IMR-90 (cell line): ENCODE measurements at regions not wholly inside any gene's neighbourhood (a gene's known extent, or its start where the extent isn't known, plus 50 kb on each side); places are given as distances from the start of the nearest gene placed in this dataset.

Source experiments
- ATAC-seq: fragments of 200-7000 bp; cut with Tn5 transposase; 2 replicates; pipeline ENCODE4 v1.9.1; 2020; ENCODE audit warnings: low read depth, mild to moderate bottlenecking, moderate library complexity
- BruUV-seq: library from RNA; stranded (reverse); fragments of 400-500 nt; replicated peaks from 2 replicates; lab custom pipeline; 2021; lab: Mats Ljungman, UMichigan
- CTCF ChIA-PET: fragments of 300-600 bp; formaldehyde crosslinking; extraction: SDS; loops from one replicate; lab custom pipeline; 2021; ENCODE audit warnings: antibody characterized with exemption; lab: Yijun Ruan, JAX
- POLR2A ChIA-PET: fragments of 300-600 bp; sonication (Branson Sonifier 250); formaldehyde crosslinking; loops from one replicate; lab custom pipeline; 2022; ENCODE audit warnings: antibody characterized with exemption; ENCODE audit not compliant: unreplicated experiment; lab: Charles Lee
- DNase-seq: peaks from one replicate; pipeline ENCODE4 v3.0.0; 2013
- H2AFZ ChIP-seq: replicated peaks from 2 replicates; pipeline ENCODE3; 2013; ENCODE audit warnings: low read length, mild to moderate bottlenecking; ENCODE audit not compliant: poor library complexity
- H2AK5ac ChIP-seq: 2 replicates; pipeline ENCODE4 v1.6.1; 2013; ENCODE audit warnings: low read depth, low read length, inconsistent platforms
- H2AK9ac ChIP-seq: replicated peaks from 2 replicates; pipeline ENCODE3; 2013; ENCODE audit warnings: mild to moderate bottlenecking, low read depth, low read length, moderate library complexity; ENCODE audit not compliant: poor library complexity
- H2BK120ac ChIP-seq: 2 replicates; pipeline ENCODE4 v1.6.1; 2013; ENCODE audit warnings: low read depth, low read length, inconsistent platforms
- H2BK15ac ChIP-seq: 3 replicates; pipeline ENCODE4 v1.6.1; 2013; ENCODE audit warnings: low read depth, low read length, inconsistent platforms
- H2BK20ac ChIP-seq: 2 replicates; pipeline ENCODE4 v1.6.1; 2013; ENCODE audit warnings: low read depth, mild to moderate bottlenecking, inconsistent platforms, low read length, moderate library complexity
- H2BK5ac ChIP-seq: 2 replicates; pipeline ENCODE4 v1.6.1; 2013; ENCODE audit warnings: mild to moderate bottlenecking, low read depth, low read length, inconsistent platforms; ENCODE audit not compliant: poor library complexity, severe bottlenecking
- H3K14ac ChIP-seq: replicated peaks from 2 replicates; pipeline ENCODE4 v1.6.1; 2013; ENCODE audit warnings: low read depth, low read length, inconsistent platforms
- H3K18ac ChIP-seq: 2 replicates; pipeline ENCODE4 v1.6.1; 2013; ENCODE audit warnings: low read depth, low read length, control low read depth
- H3K23ac ChIP-seq: 2 replicates; pipeline ENCODE4 v1.6.1; 2013; ENCODE audit warnings: low read depth, low read length, inconsistent platforms
- H3K27ac ChIP-seq: 2 replicates; pipeline ENCODE4 v1.5.1; 2013; ENCODE audit warnings: mild to moderate bottlenecking, control low read depth, low read length; ENCODE audit not compliant: insufficient read depth
- H3K27me3 ChIP-seq: 2 replicates; pipeline ENCODE4 v1.6.1; 2013; ENCODE audit warnings: low read length; ENCODE audit not compliant: control insufficient read depth, insufficient read depth
- H3K36me3 ChIP-seq: 2 replicates; pipeline ENCODE4 v1.6.1; 2013; ENCODE audit warnings: low read length, mixed read lengths; ENCODE audit not compliant: control insufficient read depth, insufficient read depth
- H3K4ac ChIP-seq: 2 replicates; pipeline ENCODE4 v1.6.1; 2013; ENCODE audit warnings: low read depth, low read length, inconsistent platforms
- H3K4me1 ChIP-seq: 2 replicates; pipeline ENCODE4 v1.6.1; 2013; ENCODE audit warnings: low read length, mixed read lengths; ENCODE audit not compliant: control insufficient read depth, insufficient read depth
- H3K4me2 ChIP-seq: 2 replicates; pipeline ENCODE4 v1.6.1; 2013; ENCODE audit warnings: low read depth, mild to moderate bottlenecking, control low read depth, low read length, moderate library complexity
- H3K4me3 ChIP-seq: 2 replicates; pipeline ENCODE4 v1.5.1; 2013; ENCODE audit warnings: low read depth, mild to moderate bottlenecking, control low read depth, low read length, moderate library complexity; ENCODE audit not compliant: insufficient read depth
- H3K56ac ChIP-seq: 2 replicates; pipeline ENCODE4 v1.6.1; 2013; ENCODE audit warnings: low read length, inconsistent platforms; ENCODE audit not compliant: insufficient read depth; ENCODE audit errors: extremely low read depth
- H3K79me1 ChIP-seq, 2 experiments: 2 replicates each; pipeline ENCODE4 v1.6.1; 2013; ENCODE audit warnings: low read length in 2 of 2, inconsistent platforms in 1 of 2, low read depth in 1 of 2
- H3K9ac ChIP-seq: 2 replicates; pipeline ENCODE4 v1.6.1; 2013; ENCODE audit warnings: low read depth, low read length, control low read depth
- H3K9me1 ChIP-seq: 2 replicates; pipeline ENCODE4 v1.6.1; 2013; ENCODE audit warnings: low read length, inconsistent platforms; ENCODE audit not compliant: insufficient read depth
- H3K9me3 ChIP-seq: 2 replicates; pipeline ENCODE4 v1.6.1; 2013; ENCODE audit warnings: low read length; ENCODE audit not compliant: control insufficient read depth, insufficient read depth
- H4K20me1 ChIP-seq: 2 replicates; pipeline ENCODE4 v1.6.1; 2013; ENCODE audit warnings: low read length, inconsistent platforms; ENCODE audit not compliant: insufficient read depth
- H4K5ac ChIP-seq: 2 replicates; pipeline ENCODE4 v1.6.1; 2013; ENCODE audit warnings: mild to moderate bottlenecking, low read depth, low read length, control low read depth
- H4K8ac ChIP-seq, 2 experiments: 2 replicates each; pipeline ENCODE4 v1.6.1; 2013; ENCODE audit warnings: low read depth in 2 of 2, low read length in 2 of 2, control low read depth in 1 of 2, inconsistent platforms in 1 of 2
- H4K91ac ChIP-seq: 2 replicates; pipeline ENCODE4 v1.6.1; 2013; ENCODE audit warnings: low read depth, low read length, inconsistent platforms; ENCODE audit not compliant: insufficient read depth
- BHLHE40 ChIP-seq: fragments of 150-350 bp; IDR thresholded peaks from 2 replicates; pipeline ENCODE4 v1.6.1; 2016; ENCODE audit warnings: mild to moderate bottlenecking, low read depth, low read length
- CEBPB ChIP-seq: IDR thresholded peaks from 2 replicates; pipeline ENCODE4 v1.6.1; 2012; ENCODE audit warnings: low read depth, low read length, improper control_type of control experiment
- CHD1 ChIP-seq: IDR thresholded peaks from 2 replicates; pipeline ENCODE4 v1.6.1; 2012; ENCODE audit warnings: low read depth, low read length, improper control_type of control experiment
- FOS ChIP-seq: fragments of 150-350 bp; IDR thresholded peaks from 2 replicates; pipeline ENCODE4 v1.6.1; 2016; ENCODE audit warnings: low read depth, low read length
- MAZ ChIP-seq: IDR thresholded peaks from 2 replicates; pipeline ENCODE4 v1.6.1; 2012; ENCODE audit warnings: low read depth, mild to moderate bottlenecking, low read length, improper control_type of control experiment, moderate library complexity, borderline replicate concordance
- MXI1 ChIP-seq: IDR thresholded peaks from 2 replicates; pipeline ENCODE4 v1.6.1; 2012; ENCODE audit warnings: low read depth, mild to moderate bottlenecking, low read length, moderate library complexity, borderline replicate concordance
- NFE2L2 ChIP-seq: fragments of 150-350 bp; IDR thresholded peaks from 2 replicates; pipeline ENCODE4 v1.6.1; 2016; ENCODE audit warnings: low read depth, mild to moderate bottlenecking, low read length
- RAD21 ChIP-seq: IDR thresholded peaks from 2 replicates; pipeline ENCODE4 v1.6.1; 2012; ENCODE audit warnings: low read length, improper control_type of control experiment
- RFX5 ChIP-seq: IDR thresholded peaks from 2 replicates; pipeline ENCODE4 v1.8.0; 2012; ENCODE audit warnings: low read depth, mild to moderate bottlenecking, low read length, moderate library complexity
- SMC3 ChIP-seq: fragments of 150-350 bp; IDR thresholded peaks from 2 replicates; pipeline ENCODE4 v1.6.1; 2016; ENCODE audit warnings: low read depth, mild to moderate bottlenecking, antibody characterized with exemption, low read length, moderate library complexity
- dilution Hi-C: fragments of 300-500 bp; cut with HindIII; formaldehyde crosslinking; loops from one replicate; pipeline ENCODE4 v1.14.3; 2018; ENCODE audit warnings: low sequenced_read_pairs; ENCODE audit not compliant: unreplicated experiment
- in situ Hi-C: fragments of 300-500 bp; cut with MboI; formaldehyde crosslinking; loops from 3 replicates; pipeline ENCODE4 v1.14.3; 2019; ENCODE audit warnings: low sequenced_read_pairs, inconsistent platforms, mixed read lengths
- intact Hi-C: fragments of 100-400 bp; cut with micrococcal nuclease; formaldehyde crosslinking; loops from 2 replicates; pipeline ENCODE4 v1.10.0; 2022
- TF ChIP-seq, protein P1 (sequence below): fragments of 150-350 bp; IDR thresholded peaks from 2 replicates; pipeline ENCODE4 v1.6.1; 2016; ENCODE audit warnings: low read depth, mild to moderate bottlenecking, low read length, moderate library complexity, borderline replicate concordance
- TF ChIP-seq, protein P2 (sequence below): fragments of 150-350 bp; IDR thresholded peaks from 2 replicates; pipeline ENCODE4 v1.6.1; 2017; ENCODE audit warnings: mild to moderate bottlenecking, antibody characterized with exemption, low read length, low read depth

DNA sequence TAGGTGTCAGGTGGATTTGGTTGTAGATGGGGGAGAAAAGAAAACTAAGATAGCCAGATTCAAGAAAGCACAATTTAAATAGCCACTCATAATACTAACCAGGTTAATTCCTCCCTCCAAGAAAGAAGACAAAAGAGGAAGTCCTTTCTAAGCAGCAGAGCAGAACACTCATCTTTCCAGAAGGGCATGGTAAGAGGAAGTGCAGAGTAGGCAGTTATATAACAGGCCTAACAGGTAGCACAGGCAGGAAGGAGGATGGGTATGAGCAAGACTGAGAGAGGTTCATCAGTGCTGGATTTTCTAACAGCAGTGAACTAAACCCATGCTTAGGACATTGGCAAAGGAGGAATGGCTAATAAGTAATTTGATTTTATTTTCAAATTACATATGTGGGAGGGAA, 517.5 kb downstream of the PLPP3 start:
- H3K4ac ChIP-seq: no peak overlapping the region; the same call in 1 of the 2 replicates
- H3K79me1 ChIP-seq: no peaks in the 10 kb centered on the region
- no peak overlapping the region for H2AFZ ChIP-seq
- no TSS peak for BruUV-seq
- no peak overlapping the region for H2BK5ac ChIP-seq
- no peaks in the 10 kb centered on the region for H3K27me3 ChIP-seq
- H2BK15ac ChIP-seq: no peak overlapping the region
- H3K23ac ChIP-seq: no peak overlapping the region
- H2AK5ac ChIP-seq: 0 out of 2 replicates have a peak overlapping the region, but pooled peaks have one; percentile 35
- DNase-seq (no peak), ATAC-seq (no peak)
- H3K4me2 ChIP-seq: no peak overlapping the region
- H4K91ac ChIP-seq: no peak overlapping the region
- H2BK120ac ChIP-seq: no peak overlapping the region
- H4K8ac ChIP-seq: peak overlapping the region in 1 of 2 experiments; percentile 30; a peak in 1 of 4 replicates
- ChIA-PET POLR2A (no interaction called here), CTCF (no interaction called here)
- peaks cover 2% of the 10 kb centered on the region for H3K9me3 ChIP-seq
- 0 out of 2 replicates have a peak overlapping the region, but pooled peaks have one; percentile 9 for H3K14ac ChIP-seq
- no peak overlapping the region for H4K5ac ChIP-seq
- no peak overlapping the region for H2AK9ac ChIP-seq
- H3K9ac ChIP-seq: no peak overlapping the region
- H3K36me3 ChIP-seq: no peaks in the 10 kb centered on the region
- dilution Hi-C loops: no loop called here
- TF ChIP-seq FOS: no peak
- no peak for TF ChIP-seq RFX5
- TF ChIP-seq CEBPB: no peak
- no peak for TF ChIP-seq NFE2L2
- TF ChIP-seq CHD1: no peak
- TF ChIP-seq MXI1: no peak
- TF ChIP-seq, protein P1, sequence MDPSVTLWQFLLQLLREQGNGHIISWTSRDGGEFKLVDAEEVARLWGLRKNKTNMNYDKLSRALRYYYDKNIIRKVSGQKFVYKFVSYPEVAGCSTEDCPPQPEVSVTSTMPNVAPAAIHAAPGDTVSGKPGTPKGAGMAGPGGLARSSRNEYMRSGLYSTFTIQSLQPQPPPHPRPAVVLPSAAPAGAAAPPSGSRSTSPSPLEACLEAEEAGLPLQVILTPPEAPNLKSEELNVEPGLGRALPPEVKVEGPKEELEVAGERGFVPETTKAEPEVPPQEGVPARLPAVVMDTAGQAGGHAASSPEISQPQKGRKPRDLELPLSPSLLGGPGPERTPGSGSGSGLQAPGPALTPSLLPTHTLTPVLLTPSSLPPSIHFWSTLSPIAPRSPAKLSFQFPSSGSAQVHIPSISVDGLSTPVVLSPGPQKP: no peak
- no peak for TF ChIP-seq RAD21
- TF ChIP-seq, protein P2, sequence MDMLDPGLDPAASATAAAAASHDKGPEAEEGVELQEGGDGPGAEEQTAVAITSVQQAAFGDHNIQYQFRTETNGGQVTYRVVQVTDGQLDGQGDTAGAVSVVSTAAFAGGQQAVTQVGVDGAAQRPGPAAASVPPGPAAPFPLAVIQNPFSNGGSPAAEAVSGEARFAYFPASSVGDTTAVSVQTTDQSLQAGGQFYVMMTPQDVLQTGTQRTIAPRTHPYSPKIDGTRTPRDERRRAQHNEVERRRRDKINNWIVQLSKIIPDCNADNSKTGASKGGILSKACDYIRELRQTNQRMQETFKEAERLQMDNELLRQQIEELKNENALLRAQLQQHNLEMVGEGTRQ: no peak
- no peak for TF ChIP-seq MAZ
- TF ChIP-seq SMC3: no peak
- no peak for TF ChIP-seq BHLHE40
- H3K9me1 ChIP-seq: peaks cover 10% of the 10 kb centered on the region; the same call in 1 of the 2 replicates
- peak overlapping the region; percentile 58 for H3K18ac ChIP-seq
- intact Hi-C loops: loop anchor here (5.0 to 10.0 kb wide), 3 partner anchors 423 to 557 kb away; partner anchors contain the start of gene PLPP3
- H4K20me1 ChIP-seq: no peaks in the 10 kb centered on the region
- H3K27ac ChIP-seq: no peak overlapping the region
- no peak overlapping the region for H3K4me3 ChIP-seq
- no peak overlapping the region for H3K56ac ChIP-seq
- H2BK20ac ChIP-seq: no peak overlapping the region
- in situ Hi-C loops: no loop called here
- peaks cover 8% of the 10 kb centered on the region for H3K4me1 ChIP-seq
